Fibroblast of lung (primary cell): ENCODE measurements at regions not wholly inside any gene's neighbourhood (a gene's known extent, or its start where the extent isn't known, plus 50 kb on each side); places are given as distances from the start of the nearest gene placed in this dataset.
"Not testable (repeated sequence)": the region's sequence is repeated elsewhere in the genome, so short reads cannot be mapped to it uniquely, and the experiment has no call there.

ENCODE experiments used
- DNase-seq, 2 donors: peaks; one replicate each; pipeline versions ENCODE4 v3.0.0 to v3.0.0-alpha.2; 2010; ENCODE audit warnings: low read depth in 2 of 2
- H2AFZ ChIP-seq: 2 replicates; pipeline ENCODE4 v1.5.1; 2012; ENCODE audit warnings: low read length, control low read depth, inconsistent platforms
- H3K27ac ChIP-seq: 2 replicates; pipeline ENCODE4 v1.5.1; 2011; ENCODE audit warnings: low read length, control low read depth; ENCODE audit not compliant: insufficient read depth
- H3K27me3 ChIP-seq: 2 replicates; pipeline ENCODE4 v1.5.1; 2011; ENCODE audit warnings: mild to moderate bottlenecking, low read length; ENCODE audit not compliant: control insufficient read depth, insufficient read depth
- H3K36me3 ChIP-seq: 2 replicates; pipeline ENCODE4 v1.5.1; 2011; ENCODE audit warnings: low read length; ENCODE audit not compliant: control insufficient read depth, insufficient read depth
- H3K4me1 ChIP-seq: 2 replicates; pipeline ENCODE4 v1.5.1; 2011; ENCODE audit warnings: low read length; ENCODE audit not compliant: control insufficient read depth, insufficient read depth; ENCODE audit errors: extremely low read depth
- H3K4me2 ChIP-seq: 2 replicates; pipeline ENCODE4 v1.5.1; 2011; ENCODE audit warnings: low read length, control low read depth; ENCODE audit not compliant: insufficient read depth; ENCODE audit errors: extremely low read depth
- H3K4me3 ChIP-seq, 4 experiments: fragments of 200-600 bp in 1 of 4; sonication (generic) in 1 of 4; replicated peaks in 1 of 4; 2 replicates each; pipeline ENCODE4 v1.5.1; 2011 to 2016; ENCODE audit warnings: low read length in 4 of 4, low read depth in 3 of 4, mild to moderate bottlenecking in 3 of 4, control low read depth in 2 of 4, inconsistent platforms in 1 of 4, mixed read lengths in 1 of 4; ENCODE audit not compliant: insufficient read depth in 1 of 4; ENCODE audit errors: control extremely low read depth in 1 of 4
- H3K79me2 ChIP-seq: 2 replicates; pipeline ENCODE4 v1.5.1; 2012; ENCODE audit warnings: mild to moderate bottlenecking, low read length, inconsistent platforms; ENCODE audit not compliant: control insufficient read depth, insufficient read depth
- H3K9ac ChIP-seq: 2 replicates; pipeline ENCODE4 v1.5.1; 2011; ENCODE audit warnings: mild to moderate bottlenecking, low read length, control low read depth; ENCODE audit not compliant: insufficient read depth
- H3K9me3 ChIP-seq: 2 replicates; pipeline ENCODE4 v1.5.1; 2012; ENCODE audit warnings: low read depth, low read length; ENCODE audit not compliant: control insufficient read depth, insufficient read depth
- H4K20me1 ChIP-seq: 2 replicates; pipeline ENCODE4 v1.5.1; 2011; ENCODE audit warnings: low read length; ENCODE audit not compliant: control insufficient read depth, insufficient read depth; ENCODE audit errors: extremely low read depth
- CTCF ChIP-seq, 2 donors: IDR thresholded peaks in 1 of 2; conservative IDR thresholded peaks in 1 of 2; 1 replicate in 1 of 2; 2 replicates in 1 of 2; pipeline ENCODE4 v1.5.1; 2011 to 2012; ENCODE audit warnings: low read length in 2 of 2, control low read depth in 1 of 2, inconsistent platforms in 1 of 2, low read depth in 1 of 2, mild to moderate bottlenecking in 1 of 2
- EZH2 ChIP-seq: IDR thresholded peaks from 2 replicates; pipeline ENCODE4 v1.5.1; 2012; ENCODE audit warnings: low read length, control low read depth, mild to moderate bottlenecking; ENCODE audit errors: missing control alignments

DNA sequence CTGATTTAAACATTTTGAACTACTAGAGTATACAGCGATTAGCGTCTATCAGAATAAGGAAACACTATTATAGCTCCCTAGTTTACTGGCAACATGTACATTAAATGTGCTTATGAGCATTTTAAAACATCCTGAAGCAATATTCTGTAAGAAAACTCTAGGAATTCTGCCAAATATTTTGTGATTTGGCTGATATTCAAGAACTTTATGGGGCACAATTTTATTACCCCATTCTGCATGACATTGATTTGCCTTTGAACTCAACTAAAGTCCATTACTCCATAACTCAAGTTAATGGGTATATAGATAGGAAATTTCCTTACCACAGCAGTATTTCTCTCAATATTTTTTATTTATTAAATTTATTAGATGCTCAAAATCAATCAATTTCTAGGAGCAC lies 369.9 kb upstream of the KCND2 start:
- Histone ChIP-seq H3K27ac (no peak overlapping the region), H4K20me1 (no peaks in the 10 kb centered on the region), H3K27me3 (no peaks in the 10 kb centered on the region), H3K36me3 (no peaks in the 10 kb centered on the region), H3K4me1 (no peaks in the 10 kb centered on the region), H3K4me2 (no peak overlapping the region), H3K4me3 (no peak overlapping the region), H3K9me3 (no peaks in the 10 kb centered on the region), H2AFZ (no peak overlapping the region), H3K9ac (no peak overlapping the region), H3K79me2 (no peaks in the 10 kb centered on the region)
- peak in 1 of 2 donors; percentile 4 for DNase-seq
- TF ChIP-seq CTCF (conservative IDR thresholded peaks at IDR 0.05 in 1 of 2, IDR thresholded peaks at IDR 0.05 in 1 of 2; ENCODE audit: low read depth in 1 of 2, low read length in 2 of 2) (no peak), EZH2 (no peak)

DNA sequence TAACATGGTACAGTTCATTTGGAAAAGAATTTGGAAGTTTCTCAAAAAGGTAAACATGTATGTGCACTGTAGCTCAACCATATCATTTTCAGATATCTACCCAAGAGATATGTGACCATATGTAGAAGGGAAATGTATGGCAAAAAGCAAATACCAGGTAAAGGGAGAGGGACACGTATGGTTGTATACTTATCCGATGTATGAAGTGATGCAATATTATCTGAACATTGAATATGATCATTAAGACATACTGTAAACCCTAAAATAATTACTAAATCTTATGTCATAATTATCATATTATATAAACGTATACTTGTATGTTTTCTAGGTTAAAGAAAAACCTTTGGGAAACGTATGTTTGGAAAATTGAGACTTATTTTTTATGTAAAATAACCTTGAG lies 367.5 kb upstream of the KCND2 start:
- H3K9me3 ChIP-seq: no peaks in the 10 kb centered on the region
- no peaks in the 10 kb centered on the region for H3K27me3 ChIP-seq
- no peak overlapping the region for H2AFZ ChIP-seq
- H3K4me3 ChIP-seq: no peak overlapping the region
- H3K79me2 ChIP-seq: no peaks in the 10 kb centered on the region
- no peaks in the 10 kb centered on the region for H3K36me3 ChIP-seq
- H4K20me1 ChIP-seq: no peaks in the 10 kb centered on the region
- H3K4me2 ChIP-seq: no peak overlapping the region
- DNase-seq: no peak
- no peak overlapping the region for H3K27ac ChIP-seq
- no peaks in the 10 kb centered on the region for H3K4me1 ChIP-seq
- no peak overlapping the region for H3K9ac ChIP-seq
- TF ChIP-seq EZH2: no peak
- TF ChIP-seq CTCF (conservative IDR thresholded peaks at IDR 0.05 in 1 of 2, IDR thresholded peaks at IDR 0.05 in 1 of 2; ENCODE audit: low read depth in 1 of 2, low read length in 2 of 2): no peak

DNA sequence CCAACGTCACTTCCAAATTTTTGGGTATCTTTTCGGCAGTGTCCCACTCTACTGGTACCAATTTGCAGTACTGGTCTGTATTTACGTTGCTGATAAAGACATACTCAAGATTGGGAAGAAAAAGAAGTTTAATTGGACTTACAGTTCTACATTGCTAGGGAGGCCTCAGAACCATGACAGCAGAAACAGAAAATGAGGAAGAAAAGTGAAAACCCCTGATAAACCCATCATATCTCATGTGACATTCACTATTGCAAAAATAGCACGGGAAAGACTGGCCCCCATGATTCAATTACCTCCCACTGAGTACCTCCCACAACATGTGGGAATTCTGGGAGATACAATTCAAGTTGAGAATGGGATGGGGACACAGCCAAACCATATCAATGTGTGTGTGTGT lies 364.0 kb upstream of the KCND2 start:
- DNase-seq: no peak
- no peaks in the 10 kb centered on the region for H3K27me3 ChIP-seq
- no peaks in the 10 kb centered on the region for H3K4me1 ChIP-seq
- TF ChIP-seq CTCF (conservative IDR thresholded peaks at IDR 0.05 in 1 of 2, IDR thresholded peaks at IDR 0.05 in 1 of 2; ENCODE audit: low read depth in 1 of 2, low read length in 2 of 2): no peak
- TF ChIP-seq EZH2: no peak
- H4K20me1 ChIP-seq: no peaks in the 10 kb centered on the region
- H3K4me3 ChIP-seq: no peak overlapping the region
- no peak overlapping the region for H2AFZ ChIP-seq
- H3K4me2 ChIP-seq: no peak overlapping the region
- no peaks in the 10 kb centered on the region for H3K36me3 ChIP-seq
- no peak overlapping the region for H3K27ac ChIP-seq
- no peaks in the 10 kb centered on the region for H3K79me2 ChIP-seq
- H3K9me3 ChIP-seq: no peaks in the 10 kb centered on the region
- no peak overlapping the region for H3K9ac ChIP-seq

GRCh38 chr7:119914119-119914518 lies 358.9 kb upstream of the KCND2 start:
- not testable (repeated sequence) for DNase-seq, H3K4me2 ChIP-seq, H4K20me1 ChIP-seq, H3K36me3 ChIP-seq, H3K9me3 ChIP-seq, H3K27ac ChIP-seq, H3K27me3 ChIP-seq, H3K79me2 ChIP-seq, H3K4me3 ChIP-seq, H3K9ac ChIP-seq, H2AFZ ChIP-seq, H3K4me1 ChIP-seq
